Activated naive CD8-positive, alpha-beta T cell treated with anti-CD3 and anti-CD28 coated beads, Interleukin-2, amount 10 ng/mL, durations not matched to agents 7 days and 5 days (primary cell): ENCODE measurements at regions not wholly inside any gene's neighbourhood (a gene's known extent, or its start where the extent isn't known, plus 50 kb on each side); places are given as distances from the start of the nearest gene placed in this dataset.

ENCODE experiments used
- ATAC-seq: fragments of 150-1000 bp; cut with Tn5 transposase; one replicate; pipeline ENCODE4 v1.10.0; 2021; ENCODE audit warnings: low read depth, moderate library complexity
- POLR2A ChIA-PET: fragments of 350-600 bp; sonication (Branson Sonifier 250); formaldehyde crosslinking; loops from one replicate; lab custom pipeline; 2021; ENCODE audit warnings: antibody characterized with exemption; lab: Charles Lee
- DNase-seq: peaks from one replicate; pipeline ENCODE4 v3.0.0; 2021
- H3K27ac Mint-ChIP-seq: one replicate; pipeline ENCODE4 v1.8.0; 2022; ENCODE audit warnings: mild to moderate bottlenecking, mixed read lengths
- H3K27me3 Mint-ChIP-seq: one replicate; pipeline ENCODE4 v1.8.0; 2022; ENCODE audit warnings: mild to moderate bottlenecking, moderate library complexity, mixed read lengths
- H3K36me3 Mint-ChIP-seq: one replicate; pipeline ENCODE4 v1.8.0; 2021; ENCODE audit warnings: mild to moderate bottlenecking, mixed read lengths
- H3K4me1 Mint-ChIP-seq: one replicate; pipeline ENCODE4 v1.8.0; 2021; ENCODE audit warnings: mixed read lengths
- H3K4me3 Mint-ChIP-seq: one replicate; pipeline ENCODE4 v1.8.0; 2022; ENCODE audit warnings: mild to moderate bottlenecking, moderate library complexity, mixed read lengths
- H3K9me3 Mint-ChIP-seq: one replicate; pipeline ENCODE4 v1.8.0; 2021; ENCODE audit warnings: mixed read lengths

- Mint-ChIP-seq H3K36me3 (no peaks in the 10 kb centered on the region), H3K4me1 (no peaks in the 10 kb centered on the region), H3K27ac (no peak overlapping the region), H3K4me3 (no peak overlapping the region), H3K27me3 (no peaks in the 10 kb centered on the region), H3K9me3 (no peaks in the 10 kb centered on the region)
- POLR2A ChIA-PET, result no interaction called here
- DNase-seq, result no peak
- no peak for ATAC-seq
Measured at GRCh38 chrX:124679199-124679598, 332.8 kb downstream of the SH2D1A start.

- POLR2A ChIA-PET, result no interaction called here
- H3K4me1 Mint-ChIP-seq, result no peaks in the 10 kb centered on the region
- no peak overlapping the region for H3K27ac Mint-ChIP-seq
- no peaks in the 10 kb centered on the region for H3K27me3 Mint-ChIP-seq
- DNase-seq, result no peak
- no peaks in the 10 kb centered on the region for H3K9me3 Mint-ChIP-seq
- no peaks in the 10 kb centered on the region for H3K36me3 Mint-ChIP-seq
- ATAC-seq, result no peak
- H3K4me3 Mint-ChIP-seq, result no peak overlapping the region
Measured at GRCh38 chrX:124680287-124680686, 333.9 kb downstream of the SH2D1A start.

DNA sequence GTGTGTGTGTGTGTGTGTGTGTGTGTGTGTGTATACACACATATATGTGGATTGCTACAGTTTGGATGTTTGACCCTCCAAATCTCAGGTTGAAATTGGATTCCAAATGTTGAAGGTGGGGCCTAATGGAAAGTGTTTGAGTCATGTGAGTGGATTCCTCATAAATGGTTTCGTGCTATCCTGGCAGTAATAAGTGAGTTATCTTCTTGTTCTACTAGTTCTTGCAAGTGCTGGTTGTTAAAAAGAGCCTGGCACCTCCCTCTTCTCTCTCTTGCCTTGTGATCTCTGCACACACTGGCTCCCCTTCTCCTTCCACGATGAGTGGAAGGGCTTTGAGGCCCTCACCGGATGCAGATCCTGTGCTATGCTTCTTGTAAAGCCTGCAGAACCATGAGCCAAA lies 344.1 kb downstream of the SH2D1A start:
- Mint-ChIP-seq H3K27ac (no peak overlapping the region), H3K4me1 (no peaks in the 10 kb centered on the region), H3K9me3 (no peaks in the 10 kb centered on the region), H3K27me3 (no peaks in the 10 kb centered on the region), H3K36me3 (no peaks in the 10 kb centered on the region), H3K4me3 (no peak overlapping the region)
- no peak for ATAC-seq
- POLR2A ChIA-PET, result no interaction called here
- DNase-seq, result no peak

DNA sequence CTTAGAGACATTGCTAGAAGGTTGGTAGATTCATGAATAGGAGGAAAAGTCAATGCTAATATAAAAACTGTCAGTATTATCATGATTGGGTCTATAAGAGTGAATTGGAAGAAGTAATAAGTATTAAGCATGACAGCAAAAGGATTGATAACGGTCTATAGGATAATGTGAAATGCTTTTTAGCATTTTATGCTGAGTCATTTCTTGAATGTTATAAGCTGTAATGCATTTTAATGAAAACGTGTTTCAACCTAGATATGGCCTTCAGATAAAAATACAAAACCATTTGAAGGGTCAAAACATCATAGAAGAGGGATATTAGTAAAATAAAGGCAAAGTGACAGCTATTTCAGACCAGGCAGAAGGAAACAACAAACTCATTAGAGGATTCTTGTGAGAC lies 353.5 kb downstream of the SH2D1A start:
- Mint-ChIP-seq H3K27ac (no peak overlapping the region), H3K9me3 (no peaks in the 10 kb centered on the region), H3K36me3 (no peaks in the 10 kb centered on the region), H3K27me3 (no peaks in the 10 kb centered on the region), H3K4me1 (no peaks in the 10 kb centered on the region), H3K4me3 (no peak overlapping the region)
- ATAC-seq, result no peak
- POLR2A ChIA-PET, result no interaction called here
- DNase-seq, result no peak

DNA sequence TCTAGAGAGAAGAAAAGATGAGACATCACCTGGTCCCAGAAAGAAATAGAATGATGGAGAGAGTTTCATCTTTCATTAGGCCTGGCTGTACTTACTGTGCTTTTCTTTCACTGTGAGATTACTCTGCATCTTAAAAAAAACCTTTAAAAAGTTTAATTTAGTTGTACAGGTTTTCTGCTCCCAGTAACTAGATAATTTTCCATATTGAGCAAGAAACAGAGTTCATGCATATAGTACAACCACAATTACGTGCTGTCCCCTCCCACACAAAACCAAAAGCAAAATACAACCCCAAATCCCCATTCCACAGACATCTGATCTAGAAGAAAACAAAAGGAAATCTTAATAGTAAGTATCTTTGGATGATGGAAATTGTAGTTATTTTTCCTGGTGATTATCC lies 371.2 kb downstream of the SH2D1A start:
- DNase-seq (no peak), ATAC-seq (no peak)
- Mint-ChIP-seq H3K27ac (no peak overlapping the region), H3K9me3 (no peaks in the 10 kb centered on the region), H3K36me3 (no peaks in the 10 kb centered on the region), H3K27me3 (no peaks in the 10 kb centered on the region), H3K4me3 (no peak overlapping the region), H3K4me1 (no peaks in the 10 kb centered on the region)
- POLR2A ChIA-PET, result no interaction called here

- Mint-ChIP-seq H3K27ac (no peak overlapping the region), H3K4me3 (no peak overlapping the region), H3K36me3 (no peaks in the 10 kb centered on the region), H3K4me1 (no peaks in the 10 kb centered on the region), H3K27me3 (no peaks in the 10 kb centered on the region), H3K9me3 (no peaks in the 10 kb centered on the region)
- ATAC-seq (no peak), DNase-seq (no peak)
- POLR2A ChIA-PET, result no interaction called here
Measured at GRCh38 chrX:124719060-124719459, 372.7 kb downstream of the SH2D1A start.

GRCh38 chrX:124720532-124720931 lies 374.2 kb downstream of the SH2D1A start:
- POLR2A ChIA-PET, result no interaction called here
- no peak for DNase-seq
- Mint-ChIP-seq H3K9me3 (no peaks in the 10 kb centered on the region), H3K4me3 (no peak overlapping the region), H3K4me1 (peaks cover 1% of the 10 kb centered on the region), H3K36me3 (no peaks in the 10 kb centered on the region), H3K27ac (no peak overlapping the region), H3K27me3 (no peaks in the 10 kb centered on the region)
- ATAC-seq, result no peak

GRCh38 chrX:124725502-124725901 lies 379.1 kb downstream of the SH2D1A start:
- no peak for DNase-seq
- no peaks in the 10 kb centered on the region for H3K36me3 Mint-ChIP-seq
- ATAC-seq, result no peak
- no peaks in the 10 kb centered on the region for H3K9me3 Mint-ChIP-seq
- H3K27me3 Mint-ChIP-seq, result no peaks in the 10 kb centered on the region
- POLR2A ChIA-PET, result no interaction called here
- H3K4me3 Mint-ChIP-seq, result no peak overlapping the region
- H3K27ac Mint-ChIP-seq, result no peak overlapping the region
- H3K4me1 Mint-ChIP-seq, result peaks cover 5% of the 10 kb centered on the region

- H3K36me3 Mint-ChIP-seq, result no peaks in the 10 kb centered on the region
- no peaks in the 10 kb centered on the region for H3K27me3 Mint-ChIP-seq
- H3K4me3 Mint-ChIP-seq, result no peak overlapping the region
- no peaks in the 10 kb centered on the region for H3K9me3 Mint-ChIP-seq
- H3K27ac Mint-ChIP-seq, result no peak overlapping the region
- no peak for DNase-seq
- POLR2A ChIA-PET, result no interaction called here
- ATAC-seq, result no peak
- peaks cover 5% of the 10 kb centered on the region for H3K4me1 Mint-ChIP-seq
Measured at GRCh38 chrX:124726292-124726691, 379.9 kb downstream of the SH2D1A start.

DNA sequence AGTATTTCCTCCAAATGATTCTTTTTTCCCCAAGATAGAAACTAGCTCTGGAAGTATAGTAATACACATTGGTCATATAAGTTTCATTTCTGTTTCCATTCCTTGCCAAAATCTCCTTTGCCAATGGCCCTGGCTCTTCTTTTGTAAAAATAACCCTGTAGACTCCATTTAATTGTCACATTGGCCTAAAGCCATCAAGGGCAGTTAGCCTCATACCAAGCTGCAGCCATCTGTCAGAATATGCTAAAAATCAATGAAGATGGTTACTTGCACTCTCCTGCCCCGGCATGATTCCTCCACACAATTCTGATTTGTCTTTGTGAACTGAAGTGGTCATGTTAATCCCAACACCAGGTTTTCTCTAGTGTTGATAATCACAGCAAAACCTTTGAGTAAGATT lies 380.5 kb downstream of the SH2D1A start:
- Mint-ChIP-seq H3K36me3 (no peaks in the 10 kb centered on the region), H3K4me3 (no peak overlapping the region)

DNA sequence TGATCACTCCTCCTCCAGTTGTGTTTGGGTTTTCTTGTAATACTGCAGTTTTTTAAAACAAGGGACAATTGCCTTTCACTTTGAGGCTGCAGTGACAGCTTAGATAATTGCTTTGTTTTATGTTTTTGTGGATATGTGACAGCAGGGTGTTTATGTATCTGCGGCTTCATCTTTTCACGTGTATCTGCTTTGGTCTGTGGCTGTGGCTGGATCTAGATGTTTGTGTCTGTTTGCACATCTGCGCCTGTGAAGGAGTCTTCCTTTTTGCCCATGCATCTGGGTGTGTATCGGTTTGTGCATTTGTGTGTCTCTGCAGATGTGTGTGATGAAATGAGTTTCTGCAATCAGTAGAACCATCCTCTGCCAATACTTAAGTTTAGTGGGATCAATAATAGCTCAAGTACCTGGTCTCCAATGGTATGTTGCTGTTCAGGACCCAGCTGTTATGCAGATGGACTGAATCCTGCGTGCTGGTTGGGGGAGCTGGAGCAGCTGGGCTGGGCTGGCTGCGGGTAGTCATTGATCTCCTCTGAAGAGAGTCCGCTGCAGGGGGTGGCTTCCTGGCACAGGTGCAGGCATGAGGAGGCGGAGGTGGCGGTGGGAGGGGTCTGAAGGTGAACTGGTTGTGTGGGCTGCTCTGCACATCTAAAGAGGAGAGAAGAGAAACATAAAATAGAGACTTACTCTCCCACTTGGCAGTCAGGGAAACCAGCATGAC lies 390.3 kb downstream of the SH2D1A start:
- POLR2A ChIA-PET, result no interaction called here
- no peaks in the 10 kb centered on the region for H3K27me3 Mint-ChIP-seq
- H3K4me1 Mint-ChIP-seq, result peaks cover 8% of the 10 kb centered on the region
- peak; percentile 75 for ATAC-seq
- H3K9me3 Mint-ChIP-seq, result peaks cover 1% of the 10 kb centered on the region
- H3K27ac Mint-ChIP-seq, result peak overlapping the region; percentile 77
- H3K4me3 Mint-ChIP-seq, result peak overlapping the region; percentile 54
- peak; percentile 28 for DNase-seq
- peaks cover 2% of the 10 kb centered on the region for H3K36me3 Mint-ChIP-seq

More for the DNA sequence above, 380.5 kb downstream of the SH2D1A start:
- H3K4me1 Mint-ChIP-seq, result peaks cover 5% of the 10 kb centered on the region
- POLR2A ChIA-PET, result no interaction called here
- H3K9me3 Mint-ChIP-seq, result no peaks in the 10 kb centered on the region
- no peak for ATAC-seq
- H3K27me3 Mint-ChIP-seq, result no peaks in the 10 kb centered on the region
- no peak overlapping the region for H3K27ac Mint-ChIP-seq
- DNase-seq, result no peak

DNA sequence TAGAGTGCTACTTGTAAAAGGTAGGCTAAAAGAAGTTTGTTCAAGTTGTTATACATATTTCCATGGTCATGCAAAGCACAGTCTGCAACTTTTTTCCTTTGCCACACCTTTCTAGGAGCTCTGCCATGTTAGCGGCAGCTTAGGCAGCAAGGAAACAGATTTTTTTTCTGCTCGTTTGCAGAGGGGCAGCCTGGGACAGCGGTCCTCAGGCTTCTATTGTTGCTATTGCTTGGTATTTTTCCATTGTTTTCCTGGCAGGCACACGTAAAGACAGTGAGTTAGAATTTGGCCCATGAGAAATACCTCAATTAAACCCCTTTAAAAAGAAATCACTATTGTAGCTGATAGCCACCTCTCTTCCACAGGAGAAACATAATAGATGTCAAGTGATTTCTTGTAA lies 391.4 kb downstream of the SH2D1A start:
- POLR2A ChIA-PET, result no interaction called here
- Mint-ChIP-seq H3K27ac (no peak overlapping the region), H3K9me3 (peaks cover 1% of the 10 kb centered on the region), H3K36me3 (peaks cover 2% of the 10 kb centered on the region), H3K4me3 (no peak overlapping the region), H3K4me1 (peaks cover 8% of the 10 kb centered on the region), H3K27me3 (no peaks in the 10 kb centered on the region)
- no peak for DNase-seq
- ATAC-seq, result no peak

GRCh38 chrX:124747295-124747694 lies 400.9 kb downstream of the SH2D1A start:
- Mint-ChIP-seq H3K4me3 (no peak overlapping the region), H3K9me3 (no peaks in the 10 kb centered on the region), H3K27ac (no peak overlapping the region), H3K36me3 (no peaks in the 10 kb centered on the region), H3K27me3 (no peaks in the 10 kb centered on the region), H3K4me1 (no peaks in the 10 kb centered on the region)
- DNase-seq (no peak), ATAC-seq (no peak)
- POLR2A ChIA-PET, result no interaction called here

GRCh38 chrX:124764354-124764753 lies 418.0 kb downstream of the SH2D1A start:
- no peak overlapping the region for H3K4me3 Mint-ChIP-seq
- POLR2A ChIA-PET, result no interaction called here
- H3K27ac Mint-ChIP-seq, result no peak overlapping the region
- no peaks in the 10 kb centered on the region for H3K9me3 Mint-ChIP-seq
- ATAC-seq (no peak), DNase-seq (no peak)
- H3K4me1 Mint-ChIP-seq, result no peaks in the 10 kb centered on the region
- H3K27me3 Mint-ChIP-seq, result no peaks in the 10 kb centered on the region
- H3K36me3 Mint-ChIP-seq, result no peaks in the 10 kb centered on the region

DNA sequence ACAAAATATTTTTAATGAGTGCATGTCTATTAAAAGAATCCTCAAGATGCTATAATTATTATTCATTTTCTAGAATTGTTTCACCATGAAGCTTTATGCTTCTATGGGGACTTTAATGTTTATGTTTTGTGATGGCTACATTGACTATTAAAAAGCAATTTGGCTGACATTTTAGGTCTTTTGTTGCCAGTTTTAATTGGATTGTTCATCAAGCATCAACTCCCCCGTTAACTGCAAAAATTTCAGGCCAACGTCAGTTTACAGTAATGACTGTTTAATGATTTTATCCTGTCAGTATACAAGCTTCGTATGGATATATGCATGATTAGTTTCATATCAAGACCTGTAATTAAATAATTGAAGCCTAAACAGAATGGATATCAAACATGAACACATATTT lies 422.8 kb downstream of the SH2D1A start:
- Mint-ChIP-seq H3K36me3 (no peaks in the 10 kb centered on the region), H3K9me3 (no peaks in the 10 kb centered on the region), H3K4me3 (no peak overlapping the region), H3K27ac (no peak overlapping the region), H3K27me3 (no peaks in the 10 kb centered on the region), H3K4me1 (no peaks in the 10 kb centered on the region)
- DNase-seq (no peak), ATAC-seq (no peak)
- POLR2A ChIA-PET, result no interaction called here
